Body of pancreas (tissue), 4 donors: ENCODE measurements at regions not wholly inside any gene's neighbourhood (a gene's known extent, or its start where the extent isn't known, plus 50 kb on each side); places are given as distances from the start of the nearest gene placed in this dataset.

Experiments
- CTCF ChIP-seq, 7 experiments: fragments of 450-650 bp in 4 of 7; fragments of 200-600 bp in 3 of 7; sonication (generic) in 3 of 7; IDR thresholded peaks; one replicate each; pipeline ENCODE4 v1.5.1; 2016 to 2019; ENCODE audit warnings: antibody characterized with exemption in 7 of 7
- POLR2A ChIP-seq, 3 donors: fragments of 450-650 bp; IDR thresholded peaks; one replicate each; pipeline ENCODE4 v1.6.1; 2016; ENCODE audit warnings: antibody characterized with exemption in 3 of 3, mild to moderate bottlenecking in 2 of 3

GRCh38 chr4:63580796-63581475, 828.3 kb downstream of the TECRL start:
- TF ChIP-seq CTCF (IDR thresholded peaks at IDR 0.05) (no peak), POLR2A (IDR thresholded peaks at IDR 0.05) (no peak)
